ENCODE measurements at regions not wholly inside any gene's neighbourhood (a gene's known extent, or its start where the extent isn't known, plus 50 kb on each side); places are given as distances from the start of the nearest gene placed in this dataset.

GRCh38 chr2:217412721-217413120 lies 552.9 kb upstream of the TNP1 start:
- no peak for DNase-seq (ENCODE audit: low read depth, low spot score)
- H3K4me3 ChIP-seq (ENCODE audit: control insufficient read depth in 2 of 3, extremely low read depth in 1 of 3, insufficient read depth in 2 of 3, low read depth in 1 of 3, low read length in 3 of 3) = no peak overlapping the region
- H3K4me2 ChIP-seq (ENCODE audit: control insufficient read depth, extremely low read depth, insufficient read depth, low read depth, low read length) = no peak overlapping the region
- no peaks in the 10 kb centered on the region for H3K9me1 ChIP-seq (ENCODE audit: control insufficient read depth, extremely low read depth, insufficient read depth, low read length)
- H3K9me3 ChIP-seq (ENCODE audit: control insufficient read depth, low read depth, low read length) = no peaks in the 10 kb centered on the region
- no peaks in the 10 kb centered on the region for H3K27me3 ChIP-seq (ENCODE audit: control insufficient read depth, extremely low read depth, insufficient read depth, low read length)
- H4K20me1 ChIP-seq (ENCODE audit: control insufficient read depth, extremely low read depth, insufficient read depth, low read length) = no peaks in the 10 kb centered on the region
- no peak for FAIRE-seq
- no peaks in the 10 kb centered on the region for H3K79me2 ChIP-seq (ENCODE audit: control insufficient read depth, insufficient read depth, low read length)
- TF ChIP-seq, protein P1, sequence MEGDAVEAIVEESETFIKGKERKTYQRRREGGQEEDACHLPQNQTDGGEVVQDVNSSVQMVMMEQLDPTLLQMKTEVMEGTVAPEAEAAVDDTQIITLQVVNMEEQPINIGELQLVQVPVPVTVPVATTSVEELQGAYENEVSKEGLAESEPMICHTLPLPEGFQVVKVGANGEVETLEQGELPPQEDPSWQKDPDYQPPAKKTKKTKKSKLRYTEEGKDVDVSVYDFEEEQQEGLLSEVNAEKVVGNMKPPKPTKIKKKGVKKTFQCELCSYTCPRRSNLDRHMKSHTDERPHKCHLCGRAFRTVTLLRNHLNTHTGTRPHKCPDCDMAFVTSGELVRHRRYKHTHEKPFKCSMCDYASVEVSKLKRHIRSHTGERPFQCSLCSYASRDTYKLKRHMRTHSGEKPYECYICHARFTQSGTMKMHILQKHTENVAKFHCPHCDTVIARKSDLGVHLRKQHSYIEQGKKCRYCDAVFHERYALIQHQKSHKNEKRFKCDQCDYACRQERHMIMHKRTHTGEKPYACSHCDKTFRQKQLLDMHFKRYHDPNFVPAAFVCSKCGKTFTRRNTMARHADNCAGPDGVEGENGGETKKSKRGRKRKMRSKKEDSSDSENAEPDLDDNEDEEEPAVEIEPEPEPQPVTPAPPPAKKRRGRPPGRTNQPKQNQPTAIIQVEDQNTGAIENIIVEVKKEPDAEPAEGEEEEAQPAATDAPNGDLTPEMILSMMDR (optimal IDR thresholded peaks at IDR 0.05 in 1 of 3, IDR thresholded peaks at IDR 0.05 in 1 of 3, conservative IDR thresholded peaks at IDR 0.05 in 1 of 3; ENCODE audit: extremely low read depth in 1 of 3, insufficient read depth in 2 of 3, low read length in 3 of 3) = no peak
- TF ChIP-seq EZH2 (IDR thresholded peaks at IDR 0.05; ENCODE audit: low read length) = no peak
- no peaks in the 10 kb centered on the region for H3K36me3 ChIP-seq (ENCODE audit: control insufficient read depth in 2 of 2, extremely low read depth in 1 of 2, insufficient read depth in 2 of 2, low read length in 2 of 2)
- no peak overlapping the region for H3K27ac ChIP-seq (ENCODE audit: control insufficient read depth, insufficient read depth, low read length)
- no peaks in the 10 kb centered on the region for H3K4me1 ChIP-seq (ENCODE audit: control insufficient read depth, extremely low read depth, insufficient read depth, low read length)
- no peak overlapping the region for H3K9ac ChIP-seq (ENCODE audit: control insufficient read depth, extremely low read depth, insufficient read depth, low read length)
- no peak overlapping the region for H2AFZ ChIP-seq (ENCODE audit: control insufficient read depth, low read length)
- dilution Hi-C loops (cut with MboI; ENCODE audit: extremely low pct_ligation_motif_present, low sequenced_read_pairs) = no loop called here

GRCh38 chr2:217412277-217412676 lies 552.4 kb upstream of the TNP1 start:
- Histone ChIP-seq H3K9me3 (ENCODE audit: control insufficient read depth, low read depth, low read length) (no peaks in the 10 kb centered on the region), H3K4me2 (ENCODE audit: control insufficient read depth, extremely low read depth, insufficient read depth, low read depth, low read length) (no peak overlapping the region), H3K27me3 (ENCODE audit: control insufficient read depth, extremely low read depth, insufficient read depth, low read length) (no peaks in the 10 kb centered on the region), H3K4me1 (ENCODE audit: control insufficient read depth, extremely low read depth, insufficient read depth, low read length) (no peaks in the 10 kb centered on the region), H3K79me2 (ENCODE audit: control insufficient read depth, insufficient read depth, low read length) (no peaks in the 10 kb centered on the region), H4K20me1 (ENCODE audit: control insufficient read depth, extremely low read depth, insufficient read depth, low read length) (no peaks in the 10 kb centered on the region), H2AFZ (ENCODE audit: control insufficient read depth, low read length) (no peak overlapping the region), H3K27ac (ENCODE audit: control insufficient read depth, insufficient read depth, low read length) (no peak overlapping the region), H3K36me3 (ENCODE audit: control insufficient read depth in 2 of 2, extremely low read depth in 1 of 2, insufficient read depth in 2 of 2, low read length in 2 of 2) (no peaks in the 10 kb centered on the region), H3K4me3 (ENCODE audit: control insufficient read depth in 2 of 3, extremely low read depth in 1 of 3, insufficient read depth in 2 of 3, low read depth in 1 of 3, low read length in 3 of 3) (no peak overlapping the region), H3K9ac (ENCODE audit: control insufficient read depth, extremely low read depth, insufficient read depth, low read length) (no peak overlapping the region), H3K9me1 (ENCODE audit: control insufficient read depth, extremely low read depth, insufficient read depth, low read length) (no peaks in the 10 kb centered on the region)
- dilution Hi-C loops (cut with MboI; ENCODE audit: extremely low pct_ligation_motif_present, low sequenced_read_pairs) = no loop called here
- TF ChIP-seq EZH2 (IDR thresholded peaks at IDR 0.05; ENCODE audit: low read length) = no peak
- TF ChIP-seq, protein P1 (optimal IDR thresholded peaks at IDR 0.05 in 1 of 3, IDR thresholded peaks at IDR 0.05 in 1 of 3, conservative IDR thresholded peaks at IDR 0.05 in 1 of 3; ENCODE audit: extremely low read depth in 1 of 3, insufficient read depth in 2 of 3, low read length in 3 of 3) = no peak
- DNase-seq (ENCODE audit: low read depth, low spot score) = no peak
- FAIRE-seq = no peak

All from keratinocyte (primary cell).